ENCODE measurements at regions not wholly inside any gene's neighbourhood (a gene's known extent, or its start where the extent isn't known, plus 50 kb on each side); places are given as distances from the start of the nearest gene placed in this dataset.

DNA sequence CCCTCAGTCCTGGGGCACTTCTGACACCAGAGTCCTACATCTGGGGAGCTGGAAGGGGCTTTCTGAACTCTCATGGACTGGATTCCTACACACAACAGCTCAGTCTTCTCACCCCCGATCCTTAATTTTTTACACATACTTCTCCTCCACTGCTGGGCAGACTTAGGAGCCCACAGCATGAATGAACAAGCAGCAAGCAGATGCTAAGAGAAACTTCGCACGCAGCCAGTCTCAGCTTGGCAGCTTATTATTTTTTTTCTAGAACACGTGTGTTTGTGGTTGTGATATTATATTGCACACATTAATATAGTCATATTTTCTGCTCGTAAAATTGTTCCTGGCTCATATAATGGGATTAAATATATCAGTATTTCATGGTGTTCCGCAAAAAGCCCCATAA is 50.9 kb upstream of the LOXL4 start (continued):
- TF ChIP-seq HIVEP1 (CRISPR knock-in tag; IDR thresholded peaks at IDR 0.05) (no peak), KLF16 (IDR thresholded peaks at IDR 0.05) (no peak), ZNF232 (CRISPR knock-in tag; IDR thresholded peaks at IDR 0.05) (no peak), PCBP2 (IDR thresholded peaks at IDR 0.05; ENCODE audit: low read depth, low read length, poor library complexity, severe bottlenecking) (no peak), HCFC1 (IDR thresholded peaks at IDR 0.05; ENCODE audit: low read depth, low read length) (no peak), MCM2 (IDR thresholded peaks at IDR 0.05; ENCODE audit: low read depth) (no peak), FOXA3 (CRISPR knock-in tag; conservative IDR thresholded peaks at IDR 0.05 in 1 of 2, IDR thresholded peaks at IDR 0.05 in 1 of 2) (no peak), ILK (tag; IDR thresholded peaks at IDR 0.05; ENCODE audit: borderline replicate concordance, low read depth) (no peak)
- TF ChIP-seq, protein P1, sequence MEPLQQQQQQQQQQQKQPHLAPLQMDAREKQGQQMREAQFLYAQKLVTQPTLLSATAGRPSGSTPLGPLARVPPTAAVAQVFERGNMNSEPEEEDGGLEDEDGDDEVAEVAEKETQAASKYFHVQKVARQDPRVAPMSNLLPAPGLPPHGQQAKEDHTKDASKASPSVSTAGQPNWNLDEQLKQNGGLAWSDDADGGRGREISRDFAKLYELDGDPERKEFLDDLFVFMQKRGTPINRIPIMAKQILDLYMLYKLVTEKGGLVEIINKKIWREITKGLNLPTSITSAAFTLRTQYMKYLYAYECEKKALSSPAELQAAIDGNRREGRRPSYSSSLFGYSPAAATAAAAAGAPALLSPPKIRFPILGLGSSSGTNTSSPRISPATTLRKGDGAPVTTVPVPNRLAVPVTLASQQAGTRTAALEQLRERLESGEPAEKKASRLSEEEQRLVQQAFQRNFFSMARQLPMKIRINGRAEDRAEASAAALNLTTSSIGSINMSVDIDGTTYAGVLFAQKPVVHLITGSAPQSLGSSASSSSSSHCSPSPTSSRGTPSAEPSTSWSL (CRISPR knock-in tag; IDR thresholded peaks at IDR 0.05; ENCODE audit: borderline replicate concordance) = no peak
- TF ChIP-seq, protein P2, sequence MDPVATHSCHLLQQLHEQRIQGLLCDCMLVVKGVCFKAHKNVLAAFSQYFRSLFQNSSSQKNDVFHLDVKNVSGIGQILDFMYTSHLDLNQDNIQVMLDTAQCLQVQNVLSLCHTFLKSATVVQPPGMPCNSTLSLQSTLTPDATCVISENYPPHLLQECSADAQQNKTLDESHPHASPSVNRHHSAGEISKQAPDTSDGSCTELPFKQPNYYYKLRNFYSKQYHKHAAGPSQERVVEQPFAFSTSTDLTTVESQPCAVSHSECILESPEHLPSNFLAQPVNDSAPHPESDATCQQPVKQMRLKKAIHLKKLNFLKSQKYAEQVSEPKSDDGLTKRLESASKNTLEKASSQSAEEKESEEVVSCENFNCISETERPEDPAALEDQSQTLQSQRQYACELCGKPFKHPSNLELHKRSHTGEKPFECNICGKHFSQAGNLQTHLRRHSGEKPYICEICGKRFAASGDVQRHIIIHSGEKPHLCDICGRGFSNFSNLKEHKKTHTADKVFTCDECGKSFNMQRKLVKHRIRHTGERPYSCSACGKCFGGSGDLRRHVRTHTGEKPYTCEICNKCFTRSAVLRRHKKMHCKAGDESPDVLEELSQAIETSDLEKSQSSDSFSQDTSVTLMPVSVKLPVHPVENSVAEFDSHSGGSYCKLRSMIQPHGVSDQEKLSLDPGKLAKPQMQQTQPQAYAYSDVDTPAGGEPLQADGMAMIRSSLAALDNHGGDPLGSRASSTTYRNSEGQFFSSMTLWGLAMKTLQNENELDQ (CRISPR knock-in tag; IDR thresholded peaks at IDR 0.05; ENCODE audit: borderline replicate concordance) = no peak
- TF ChIP-seq, protein P3, sequence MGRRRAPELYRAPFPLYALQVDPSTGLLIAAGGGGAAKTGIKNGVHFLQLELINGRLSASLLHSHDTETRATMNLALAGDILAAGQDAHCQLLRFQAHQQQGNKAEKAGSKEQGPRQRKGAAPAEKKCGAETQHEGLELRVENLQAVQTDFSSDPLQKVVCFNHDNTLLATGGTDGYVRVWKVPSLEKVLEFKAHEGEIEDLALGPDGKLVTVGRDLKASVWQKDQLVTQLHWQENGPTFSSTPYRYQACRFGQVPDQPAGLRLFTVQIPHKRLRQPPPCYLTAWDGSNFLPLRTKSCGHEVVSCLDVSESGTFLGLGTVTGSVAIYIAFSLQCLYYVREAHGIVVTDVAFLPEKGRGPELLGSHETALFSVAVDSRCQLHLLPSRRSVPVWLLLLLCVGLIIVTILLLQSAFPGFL (CRISPR knock-in tag; IDR thresholded peaks at IDR 0.05) = no peak
- TF ChIP-seq, protein P4, sequence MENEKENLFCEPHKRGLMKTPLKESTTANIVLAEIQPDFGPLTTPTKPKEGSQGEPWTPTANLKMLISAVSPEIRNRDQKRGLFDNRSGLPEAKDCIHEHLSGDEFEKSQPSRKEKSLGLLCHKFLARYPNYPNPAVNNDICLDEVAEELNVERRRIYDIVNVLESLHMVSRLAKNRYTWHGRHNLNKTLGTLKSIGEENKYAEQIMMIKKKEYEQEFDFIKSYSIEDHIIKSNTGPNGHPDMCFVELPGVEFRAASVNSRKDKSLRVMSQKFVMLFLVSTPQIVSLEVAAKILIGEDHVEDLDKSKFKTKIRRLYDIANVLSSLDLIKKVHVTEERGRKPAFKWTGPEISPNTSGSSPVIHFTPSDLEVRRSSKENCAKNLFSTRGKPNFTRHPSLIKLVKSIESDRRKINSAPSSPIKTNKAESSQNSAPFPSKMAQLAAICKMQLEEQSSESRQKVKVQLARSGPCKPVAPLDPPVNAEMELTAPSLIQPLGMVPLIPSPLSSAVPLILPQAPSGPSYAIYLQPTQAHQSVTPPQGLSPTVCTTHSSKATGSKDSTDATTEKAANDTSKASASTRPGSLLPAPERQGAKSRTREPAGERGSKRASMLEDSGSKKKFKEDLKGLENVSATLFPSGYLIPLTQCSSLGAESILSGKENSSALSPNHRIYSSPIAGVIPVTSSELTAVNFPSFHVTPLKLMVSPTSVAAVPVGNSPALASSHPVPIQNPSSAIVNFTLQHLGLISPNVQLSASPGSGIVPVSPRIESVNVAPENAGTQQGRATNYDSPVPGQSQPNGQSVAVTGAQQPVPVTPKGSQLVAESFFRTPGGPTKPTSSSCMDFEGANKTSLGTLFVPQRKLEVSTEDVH (IDR thresholded peaks at IDR 0.05; ENCODE audit: low read depth, partially characterized antibody) = no peak
